ENCODE measurements at regions not wholly inside any gene's neighbourhood (a gene's known extent, or its start where the extent isn't known, plus 50 kb on each side); places are given as distances from the start of the nearest gene placed in this dataset.
"Not testable (repeated sequence)": the region's sequence is repeated elsewhere in the genome, so short reads cannot be mapped to it uniquely, and the experiment has no call there.

DNA sequence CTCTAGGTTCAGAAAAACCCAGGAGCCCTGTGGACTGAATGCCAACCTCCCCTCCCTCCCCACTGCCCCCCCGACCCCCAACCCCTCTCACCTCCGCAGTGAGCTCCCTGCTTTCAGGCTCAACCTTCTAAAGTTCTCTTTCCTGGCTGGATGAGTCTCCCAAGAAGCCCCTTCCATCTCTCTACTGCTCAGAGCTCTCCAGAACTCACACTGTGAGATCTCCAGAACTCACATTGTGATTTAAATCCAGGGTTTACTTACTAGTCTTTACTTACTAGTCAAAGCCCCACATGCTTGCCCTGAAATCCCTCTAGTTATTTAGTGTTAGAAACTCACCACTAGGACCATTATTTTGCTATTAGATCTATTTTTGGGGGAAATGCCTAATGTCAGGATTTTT, 172.3 kb upstream of the SPATA31A5 start:
- H3K4me1 Mint-ChIP-seq; H4K20me1 ChIP-seq (replicated peaks; ENCODE audit: insufficient read depth); H3K4me3 ChIP-seq; H3K9me2 ChIP-seq (ENCODE audit: insufficient read depth); H3K27me3 Mint-ChIP-seq (ENCODE audit: insufficient read depth, low read depth, poor library complexity); H3K36me3 Mint-ChIP-seq (ENCODE audit: low read depth); H3K4me1 ChIP-seq (ENCODE audit: insufficient read depth); H3K36me3 ChIP-seq (ENCODE audit: insufficient read depth); H2AFZ ChIP-seq; H3K4me3 Mint-ChIP-seq; H3K9me3 Mint-ChIP-seq; H3F3A ChIP-seq (replicated peaks; ENCODE audit: low read depth); H3K27ac ChIP-seq (ENCODE audit: low read depth); H3K27ac Mint-ChIP-seq; H3K79me2 ChIP-seq (replicated peaks; ENCODE audit: insufficient read depth); H3K27me3 ChIP-seq (ENCODE audit: insufficient read depth); H3K4me2 ChIP-seq: not testable (repeated sequence)
- peak; percentile 1 for DNase-seq (ENCODE audit: low spot score)
- peak; percentile 76 for ATAC-seq
- TF ChIP-seq, protein P1, sequence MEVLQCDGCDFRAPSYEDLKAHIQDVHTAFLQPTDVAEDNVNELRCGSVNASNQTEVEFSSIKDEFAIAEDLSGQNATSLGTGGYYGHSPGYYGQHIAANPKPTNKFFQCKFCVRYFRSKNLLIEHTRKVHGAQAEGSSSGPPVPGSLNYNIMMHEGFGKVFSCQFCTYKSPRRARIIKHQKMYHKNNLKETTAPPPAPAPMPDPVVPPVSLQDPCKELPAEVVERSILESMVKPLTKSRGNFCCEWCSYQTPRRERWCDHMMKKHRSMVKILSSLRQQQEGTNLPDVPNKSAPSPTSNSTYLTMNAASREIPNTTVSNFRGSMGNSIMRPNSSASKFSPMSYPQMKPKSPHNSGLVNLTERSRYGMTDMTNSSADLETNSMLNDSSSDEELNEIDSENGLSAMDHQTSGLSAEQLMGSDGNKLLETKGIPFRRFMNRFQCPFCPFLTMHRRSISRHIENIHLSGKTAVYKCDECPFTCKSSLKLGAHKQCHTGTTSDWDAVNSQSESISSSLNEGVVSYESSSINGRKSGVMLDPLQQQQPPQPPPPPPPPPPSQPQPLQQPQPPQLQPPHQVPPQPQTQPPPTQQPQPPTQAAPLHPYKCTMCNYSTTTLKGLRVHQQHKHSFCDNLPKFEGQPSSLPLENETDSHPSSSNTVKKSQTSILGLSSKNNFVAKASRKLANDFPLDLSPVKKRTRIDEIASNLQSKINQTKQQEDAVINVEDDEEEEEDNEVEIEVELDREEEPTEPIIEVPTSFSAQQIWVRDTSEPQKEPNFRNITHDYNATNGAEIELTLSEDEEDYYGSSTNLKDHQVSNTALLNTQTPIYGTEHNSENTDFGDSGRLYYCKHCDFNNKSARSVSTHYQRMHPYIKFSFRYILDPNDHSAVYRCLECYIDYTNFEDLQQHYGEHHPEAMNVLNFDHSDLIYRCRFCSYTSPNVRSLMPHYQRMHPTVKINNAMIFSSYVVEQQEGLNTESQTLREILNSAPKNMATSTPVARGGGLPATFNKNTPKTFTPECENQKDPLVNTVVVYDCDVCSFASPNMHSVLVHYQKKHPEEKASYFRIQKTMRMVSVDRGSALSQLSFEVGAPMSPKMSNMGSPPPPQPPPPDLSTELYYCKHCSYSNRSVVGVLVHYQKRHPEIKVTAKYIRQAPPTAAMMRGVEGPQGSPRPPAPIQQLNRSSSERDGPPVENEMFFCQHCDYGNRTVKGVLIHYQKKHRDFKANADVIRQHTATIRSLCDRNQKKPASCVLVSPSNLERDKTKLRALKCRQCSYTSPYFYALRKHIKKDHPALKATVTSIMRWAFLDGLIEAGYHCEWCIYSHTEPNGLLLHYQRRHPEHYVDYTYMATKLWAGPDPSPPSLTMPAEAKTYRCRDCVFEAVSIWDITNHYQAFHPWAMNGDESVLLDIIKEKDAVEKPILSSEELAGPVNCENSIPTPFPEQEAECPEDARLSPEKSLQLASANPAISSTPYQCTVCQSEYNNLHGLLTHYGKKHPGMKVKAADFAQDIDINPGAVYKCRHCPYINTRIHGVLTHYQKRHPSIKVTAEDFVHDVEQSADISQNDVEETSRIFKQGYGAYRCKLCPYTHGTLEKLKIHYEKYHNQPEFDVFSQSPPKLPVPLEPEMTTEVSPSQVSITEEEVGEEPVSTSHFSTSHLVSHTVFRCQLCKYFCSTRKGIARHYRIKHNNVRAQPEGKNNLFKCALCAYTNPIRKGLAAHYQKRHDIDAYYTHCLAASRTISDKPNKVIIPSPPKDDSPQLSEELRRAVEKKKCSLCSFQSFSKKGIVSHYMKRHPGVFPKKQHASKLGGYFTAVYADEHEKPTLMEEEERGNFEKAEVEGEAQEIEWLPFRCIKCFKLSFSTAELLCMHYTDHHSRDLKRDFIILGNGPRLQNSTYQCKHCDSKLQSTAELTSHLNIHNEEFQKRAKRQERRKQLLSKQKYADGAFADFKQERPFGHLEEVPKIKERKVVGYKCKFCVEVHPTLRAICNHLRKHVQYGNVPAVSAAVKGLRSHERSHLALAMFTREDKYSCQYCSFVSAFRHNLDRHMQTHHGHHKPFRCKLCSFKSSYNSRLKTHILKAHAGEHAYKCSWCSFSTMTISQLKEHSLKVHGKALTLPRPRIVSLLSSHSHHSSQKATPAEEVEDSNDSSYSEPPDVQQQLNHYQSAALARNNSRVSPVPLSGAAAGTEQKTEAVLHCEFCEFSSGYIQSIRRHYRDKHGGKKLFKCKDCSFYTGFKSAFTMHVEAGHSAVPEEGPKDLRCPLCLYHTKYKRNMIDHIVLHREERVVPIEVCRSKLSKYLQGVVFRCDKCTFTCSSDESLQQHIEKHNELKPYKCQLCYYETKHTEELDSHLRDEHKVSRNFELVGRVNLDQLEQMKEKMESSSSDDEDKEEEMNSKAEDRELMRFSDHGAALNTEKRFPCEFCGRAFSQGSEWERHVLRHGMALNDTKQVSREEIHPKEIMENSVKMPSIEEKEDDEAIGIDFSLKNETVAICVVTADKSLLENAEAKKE (CRISPR knock-in tag; IDR thresholded peaks at IDR 0.05) = 0 out of 2 replicates have a peak, but pooled peaks have one; percentile 18
